HG02970 (cell line): ENCODE measurements at regions not wholly inside any gene's neighbourhood (a gene's known extent, or its start where the extent isn't known, plus 50 kb on each side); places are given as distances from the start of the nearest gene placed in this dataset.
"Not testable (repeated sequence)": the region's sequence is repeated elsewhere in the genome, so short reads cannot be mapped to it uniquely, and the experiment has no call there.

Source experiments
- ATAC-seq: cut with Tn5 transposase; IDR thresholded peaks from one replicate; pipeline ENCODE4 v1.9.1; 2021; ENCODE audit warnings: mild to moderate bottlenecking, moderate library complexity, moderate number of reproducible peaks; ENCODE audit not compliant: unreplicated experiment, low FRiP score

- no peak for ATAC-seq
Observed at GRCh38 chr5:90084342-90084741, 325.2 kb downstream of the CETN3 start.

GRCh38 chr5:90073026-90073570 lies 336.5 kb downstream of the CETN3 start:
- ATAC-seq = not testable (repeated sequence)

GRCh38 chr5:90071656-90072055 lies 337.9 kb downstream of the CETN3 start:
- ATAC-seq = no peak

- no peak for ATAC-seq
Observed at GRCh38 chr5:90071066-90071465, 338.5 kb downstream of the CETN3 start.

GRCh38 chr5:90066920-90067319 lies 342.6 kb downstream of the CETN3 start:
- ATAC-seq = no peak

GRCh38 chr5:90056911-90057705 lies 352.4 kb downstream of the CETN3 start:
- no peak for ATAC-seq

GRCh38 chr5:90055831-90056328 lies 353.7 kb downstream of the CETN3 start:
- no peak for ATAC-seq

- ATAC-seq = no peak
Observed at GRCh38 chr5:90054612-90055011, 354.9 kb downstream of the CETN3 start.

- no peak for ATAC-seq
Observed at GRCh38 chr5:90051756-90052155, 357.8 kb downstream of the CETN3 start.

- ATAC-seq = no peak
Observed at GRCh38 chr5:90050103-90050502, 359.5 kb downstream of the CETN3 start.

GRCh38 chr5:90047113-90047512 lies 362.4 kb downstream of the CETN3 start:
- no peak for ATAC-seq

GRCh38 chr5:90040082-90040481 lies 369.5 kb downstream of the CETN3 start:
- ATAC-seq = not testable (repeated sequence)

GRCh38 chr5:90037646-90038045 lies 371.9 kb downstream of the CETN3 start:
- no peak for ATAC-seq

- ATAC-seq = no peak
Observed at GRCh38 chr5:90022711-90023053, 386.9 kb downstream of the CETN3 start.

GRCh38 chr5:90022002-90022710 lies 387.4 kb downstream of the CETN3 start:
- ATAC-seq = no peak

GRCh38 chr5:90020575-90021538 lies 388.7 kb downstream of the CETN3 start:
- peak; percentile 95 for ATAC-seq

- ATAC-seq = no peak
Observed at GRCh38 chr5:90017239-90017638, 392.3 kb downstream of the CETN3 start.

GRCh38 chr5:90015584-90016018 lies 394.0 kb downstream of the CETN3 start:
- peak; percentile 81 for ATAC-seq

GRCh38 chr5:90014420-90014819 lies 395.1 kb downstream of the CETN3 start:
- peak; percentile 74 for ATAC-seq

- no peak for ATAC-seq
Observed at GRCh38 chr5:90000351-90000750, 409.2 kb downstream of the CETN3 start.
